Stimulated activated CD4-positive, alpha-beta T cell treated with anti-CD3 and anti-CD28 coated beads, Interleukin-4, amount 100 ng/mL, for 1 hour (primary cell): ENCODE measurements at regions not wholly inside any gene's neighbourhood (a gene's known extent, or its start where the extent isn't known, plus 50 kb on each side); places are given as distances from the start of the nearest gene placed in this dataset.

ENCODE experiments used
- DNase-seq: peaks from one replicate; pipeline ENCODE4 v3.0.0-alpha.2; 2020

DNA sequence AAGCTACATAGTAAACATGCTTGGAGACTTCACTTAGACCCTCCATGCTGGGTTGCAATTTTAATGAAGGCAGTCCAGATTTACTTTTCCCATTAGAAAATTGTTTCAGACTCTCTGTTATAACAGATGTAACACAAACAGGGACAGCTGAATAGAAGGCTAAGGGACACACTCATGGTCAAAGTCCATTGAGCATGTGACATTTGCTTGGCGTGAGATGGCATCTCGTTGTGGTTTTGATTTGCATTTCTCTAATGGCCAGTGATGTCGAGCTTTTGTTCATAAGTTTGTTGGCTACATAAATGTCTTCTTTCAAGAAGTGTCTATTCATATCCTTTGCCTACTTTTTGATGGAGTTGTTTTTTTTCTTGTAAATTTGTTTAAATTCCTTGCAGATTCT is 358.2 kb upstream of the CLNK start:
- DNase-seq: no peak

DNA sequence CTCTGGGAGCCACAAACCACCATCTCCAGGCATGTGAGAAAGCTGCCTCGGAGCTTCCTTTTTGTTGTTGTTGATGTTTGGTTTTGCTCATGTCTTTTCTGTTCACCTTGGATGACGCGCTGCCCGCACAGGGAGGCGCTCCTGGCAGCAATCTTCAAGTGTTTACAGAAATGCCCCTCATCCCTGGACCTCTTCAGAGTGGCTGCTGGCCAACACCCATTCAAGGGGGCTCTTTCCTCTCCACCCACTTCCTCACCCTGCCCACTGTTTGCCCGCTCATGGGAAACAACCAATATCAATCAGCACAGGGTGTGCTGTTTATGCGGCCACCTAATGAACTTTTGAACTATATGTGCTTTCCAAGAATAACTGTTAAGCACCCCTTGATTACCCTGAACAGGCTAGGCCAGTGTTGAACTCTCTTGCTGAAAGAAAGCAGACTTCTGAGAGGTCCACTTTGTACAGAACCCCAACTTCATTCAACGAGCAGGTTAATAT is 355.1 kb upstream of the CLNK start:
- DNase-seq: no peak

DNA sequence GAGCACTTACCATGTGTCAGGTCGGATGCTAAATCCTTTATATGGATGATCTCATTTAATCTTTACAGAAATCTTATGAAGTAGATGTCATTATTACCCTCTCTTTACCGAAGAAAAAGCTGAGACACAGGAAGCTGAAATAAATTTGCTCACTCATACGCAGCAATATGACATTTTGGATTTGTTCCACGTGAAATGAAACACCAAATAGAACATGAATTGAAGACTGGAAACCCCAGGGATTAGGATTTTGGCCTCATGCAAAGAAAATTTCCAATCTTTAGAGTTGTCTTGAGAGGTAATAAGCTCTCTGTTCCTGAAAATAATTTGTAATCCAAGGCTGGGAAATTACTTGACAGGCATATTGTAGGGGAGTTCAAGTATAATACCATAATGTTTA is 354.4 kb upstream of the CLNK start:
- no peak for DNase-seq

DNA sequence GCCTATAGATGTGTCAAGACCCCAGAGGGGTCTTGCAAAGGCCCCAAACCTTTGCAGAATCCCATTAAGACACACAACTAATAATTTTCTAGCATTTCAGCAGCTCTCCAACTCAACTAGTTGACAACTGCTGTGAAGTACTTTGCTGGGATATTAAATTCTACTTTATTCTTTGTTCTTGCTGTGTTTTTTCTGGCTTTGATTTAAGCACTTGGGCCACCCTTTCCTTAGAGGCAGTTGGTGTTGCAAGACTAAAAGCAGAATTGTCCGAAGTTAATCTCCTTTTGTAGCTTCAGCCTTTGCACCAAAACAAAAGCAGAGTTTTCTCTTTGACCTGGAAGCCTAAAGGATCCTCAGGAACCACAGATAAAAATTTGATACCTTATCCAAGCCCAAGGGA is 353.1 kb upstream of the CLNK start:
- DNase-seq: no peak

DNA sequence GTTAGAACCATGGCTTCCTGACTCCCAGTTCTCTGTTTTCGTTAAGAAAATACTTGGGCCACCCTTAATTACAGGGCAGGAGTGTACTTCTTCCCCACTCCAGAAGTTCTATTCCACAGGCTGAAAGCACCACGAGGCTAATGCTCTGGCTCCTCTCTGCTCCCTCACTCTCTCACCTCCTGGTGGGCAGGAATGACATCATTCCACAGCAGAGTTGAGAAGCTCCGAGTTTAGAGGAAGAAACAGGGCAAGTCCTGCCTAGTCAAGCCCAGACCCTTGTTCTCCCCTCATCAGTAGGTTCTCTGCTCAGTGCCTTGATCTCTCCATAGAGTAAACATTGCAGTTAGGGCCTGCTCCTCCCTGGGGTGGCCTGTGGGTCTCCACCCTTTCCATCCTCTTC is 343.8 kb upstream of the CLNK start:
- DNase-seq: no peak

DNA sequence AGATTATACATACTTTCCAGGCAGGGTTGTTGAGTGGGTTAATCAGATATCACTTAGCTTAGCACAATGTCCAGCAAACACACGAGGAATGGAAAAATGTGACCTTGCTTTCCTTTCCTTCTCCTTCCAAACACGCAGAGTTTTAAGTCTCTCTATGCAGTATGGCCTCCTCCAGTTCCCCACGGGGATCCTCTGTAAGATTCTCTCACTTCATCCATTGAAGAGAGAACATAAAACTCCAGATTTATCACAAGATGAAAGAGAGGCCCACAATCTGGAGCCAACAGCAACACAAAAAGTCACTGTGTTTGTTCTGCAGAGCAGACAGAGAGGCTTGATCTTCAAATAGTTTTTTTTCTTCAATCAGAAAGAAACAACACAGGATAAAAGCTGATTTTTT is 336.8 kb upstream of the CLNK start:
- DNase-seq: no peak

DNA sequence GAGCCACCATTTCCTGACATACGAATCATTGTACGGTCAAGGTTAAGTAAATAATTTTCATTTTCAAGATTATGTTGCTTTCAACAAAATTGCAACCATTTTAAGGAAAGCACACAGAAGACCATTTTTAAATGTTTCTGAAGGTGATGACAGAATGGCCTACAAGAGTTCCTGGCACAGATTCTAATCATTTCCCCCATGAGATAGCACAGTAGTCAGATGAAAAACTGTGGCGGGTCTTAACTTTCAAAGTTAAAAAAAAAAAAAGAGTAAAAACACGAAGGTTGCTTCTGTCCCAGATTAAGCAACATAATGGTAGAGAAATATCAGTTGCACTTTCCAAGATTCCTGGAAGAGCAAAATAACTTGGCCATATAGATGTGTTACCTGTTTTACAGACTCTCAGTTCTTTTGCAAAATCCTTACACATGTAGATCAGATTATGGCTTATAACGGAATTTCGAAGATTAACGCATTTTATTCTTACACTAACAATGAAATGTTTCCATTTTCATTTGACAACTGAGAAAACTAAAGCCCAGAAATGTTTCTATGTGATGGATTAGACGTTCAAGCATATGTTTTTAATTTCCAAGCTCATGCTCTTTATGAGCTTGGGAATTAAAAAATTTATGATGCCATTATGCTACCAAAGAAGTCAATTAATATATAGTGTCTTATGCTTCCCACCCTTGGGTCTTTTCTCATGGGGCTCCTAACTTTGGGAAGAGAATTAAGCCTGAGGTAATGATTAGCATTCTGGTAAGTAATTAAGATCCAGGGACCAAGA is 335.1 kb upstream of the CLNK start:
- DNase-seq: no peak

DNA sequence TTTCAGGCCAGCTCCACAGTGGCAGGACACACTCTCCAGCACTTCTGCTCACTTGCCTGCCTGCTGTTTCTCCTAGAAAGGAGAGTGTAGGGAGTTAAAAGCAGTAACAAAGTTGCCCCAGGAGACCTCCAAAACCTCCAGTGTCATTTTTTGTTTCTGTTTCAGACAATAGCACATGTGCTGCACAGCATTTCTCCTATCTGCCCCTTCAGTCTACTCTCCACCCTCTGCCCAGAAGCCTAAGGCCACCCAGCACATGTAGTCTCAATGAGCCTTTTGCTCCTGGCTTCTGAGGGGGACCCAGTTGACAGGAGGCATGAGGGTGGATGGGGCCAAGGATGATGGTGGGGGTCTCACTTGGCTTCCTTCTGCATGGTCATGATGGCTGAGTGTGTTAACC is 329.6 kb upstream of the CLNK start:
- no peak for DNase-seq

DNA sequence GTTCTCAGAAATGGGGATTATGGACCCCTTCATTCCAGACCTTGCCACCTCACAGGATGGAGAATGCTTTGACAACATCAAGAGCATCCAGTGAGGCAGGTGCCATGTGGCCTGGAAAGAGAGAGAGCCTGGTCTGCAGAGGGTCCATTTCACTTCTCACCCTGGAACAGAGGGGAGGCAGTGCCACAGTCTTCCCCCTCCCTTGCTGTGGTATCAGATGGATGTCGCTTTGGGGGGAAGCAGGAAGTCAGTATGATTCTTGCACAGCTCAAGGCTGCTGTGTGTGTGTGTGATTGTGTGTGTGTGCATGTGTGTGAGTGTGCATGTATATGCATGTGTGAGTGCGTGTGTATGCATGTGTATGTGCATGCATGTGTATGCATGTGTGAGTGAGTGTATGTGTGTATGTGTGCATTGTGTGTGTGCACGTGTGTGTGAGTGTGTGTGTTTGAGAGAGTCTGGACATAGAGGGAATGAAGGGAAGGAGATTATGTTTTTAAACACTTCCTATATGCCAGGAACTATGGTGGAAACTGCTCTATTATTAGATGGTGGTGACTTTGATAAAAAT is 328.6 kb upstream of the CLNK start:
- DNase-seq: no peak

DNA sequence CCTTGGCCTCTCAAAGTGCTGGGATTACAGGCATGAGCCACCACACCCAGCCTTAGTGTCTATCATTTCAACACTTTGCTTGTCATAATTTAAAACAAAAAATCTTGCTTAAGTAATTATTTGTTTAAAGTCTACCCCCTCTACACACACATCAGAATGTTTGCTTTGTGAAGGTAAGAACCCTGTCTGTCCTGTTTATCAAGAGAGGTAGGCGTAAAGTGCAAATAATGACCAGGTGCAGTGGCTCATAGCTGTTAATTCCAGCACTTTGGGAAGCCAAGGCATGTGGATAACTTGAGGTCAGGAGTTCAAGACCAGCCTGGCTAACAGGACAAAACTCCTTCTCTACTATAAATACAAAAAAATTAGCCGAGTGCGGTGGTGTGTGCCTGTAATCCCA is 326.7 kb upstream of the CLNK start:
- DNase-seq: no peak

DNA sequence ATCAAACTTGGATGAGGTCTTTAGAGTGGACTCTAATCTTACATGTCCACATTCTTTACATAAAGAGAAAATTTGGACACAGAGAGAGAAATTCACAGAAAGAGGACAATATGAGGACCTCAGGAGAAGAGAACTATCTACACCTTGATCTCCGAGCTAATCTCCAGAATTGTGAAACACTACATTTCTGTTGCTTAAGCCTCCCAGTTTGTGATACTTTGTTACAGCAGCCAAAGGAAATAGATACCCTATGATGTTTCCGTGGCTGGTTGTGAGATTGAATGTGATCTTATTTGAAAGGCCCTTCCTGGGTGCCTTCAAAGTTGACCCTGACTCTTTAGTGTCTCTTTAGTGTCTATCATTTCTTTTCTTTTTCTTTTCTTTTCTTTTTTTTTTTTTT is 326.1 kb upstream of the CLNK start:
- no peak for DNase-seq

DNA sequence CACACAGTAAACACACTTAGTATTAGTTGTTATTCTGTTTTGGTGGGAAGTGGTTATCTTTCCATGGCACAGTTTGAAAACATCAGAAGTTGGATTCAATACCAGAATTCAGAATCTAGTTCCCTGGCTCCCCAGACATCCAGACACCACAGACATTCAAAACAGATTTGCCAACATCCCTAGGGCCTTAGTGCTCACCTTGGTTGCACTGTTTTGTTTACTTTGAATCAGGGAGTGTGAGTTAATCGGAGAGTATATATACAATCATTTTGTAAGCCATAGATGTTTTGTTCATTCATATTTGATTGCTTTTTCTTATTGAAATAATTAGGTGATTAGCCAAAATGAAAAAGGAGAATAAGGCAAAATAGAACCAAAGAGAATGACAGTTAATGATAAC is 324.7 kb upstream of the CLNK start:
- no peak for DNase-seq

DNA sequence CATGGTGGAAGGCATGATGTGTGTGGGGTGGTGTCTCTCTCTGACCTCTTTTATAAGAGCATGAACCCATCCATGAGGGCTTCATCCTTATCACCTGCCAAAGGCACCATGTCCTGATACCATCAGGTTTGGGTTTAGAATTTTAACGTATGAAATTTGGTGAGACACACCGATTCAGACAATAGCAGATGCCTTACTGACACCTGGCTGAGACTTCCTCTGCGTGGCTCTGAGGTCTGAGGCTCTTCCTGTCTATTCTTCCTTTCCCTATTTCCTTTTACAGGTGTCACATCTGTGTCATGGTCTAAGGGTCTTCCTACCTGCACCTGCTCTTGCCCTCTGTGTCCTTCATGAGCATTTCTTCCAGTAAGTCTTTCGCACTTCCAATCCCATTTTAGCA is 320.7 kb upstream of the CLNK start:
- DNase-seq: no peak

DNA sequence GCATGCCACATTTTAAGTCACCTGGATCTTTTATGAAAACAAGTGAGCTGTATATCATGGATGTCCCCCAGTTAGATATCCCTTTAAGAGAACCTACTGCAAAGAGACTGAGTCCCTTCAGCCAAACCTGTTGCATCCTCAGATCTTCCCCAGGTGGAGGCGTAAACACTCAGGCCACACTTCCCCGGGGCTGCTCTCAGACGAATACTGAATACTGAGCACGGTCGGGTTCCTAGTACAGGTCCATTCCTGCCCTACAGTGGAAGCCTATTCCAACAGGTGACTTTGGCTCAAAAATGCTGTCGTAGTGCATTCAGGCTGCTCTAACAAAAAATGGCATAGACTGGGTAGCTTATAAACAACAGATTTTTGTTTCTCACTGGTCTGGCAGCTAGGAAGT is 320.2 kb upstream of the CLNK start:
- no peak for DNase-seq

DNA sequence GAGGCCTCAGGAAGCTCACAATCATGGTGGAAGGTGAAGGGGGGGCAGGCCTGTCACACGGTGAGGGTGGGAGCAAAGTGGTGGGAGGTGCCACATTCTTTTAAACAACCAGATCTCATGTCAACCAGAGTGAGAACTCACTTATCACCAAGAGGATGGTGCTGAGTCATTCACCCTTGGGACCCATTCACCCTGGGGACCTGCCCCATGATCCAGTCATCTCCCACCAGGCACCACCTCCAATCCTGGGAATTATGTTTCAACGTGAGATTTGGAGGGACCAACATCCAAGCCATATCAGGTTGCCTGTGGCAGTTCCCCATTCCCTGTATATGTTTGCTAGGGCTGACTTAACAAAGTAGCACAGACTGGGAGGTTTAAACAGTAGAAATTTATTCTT is 318.4 kb upstream of the CLNK start:
- no peak for DNase-seq

DNA sequence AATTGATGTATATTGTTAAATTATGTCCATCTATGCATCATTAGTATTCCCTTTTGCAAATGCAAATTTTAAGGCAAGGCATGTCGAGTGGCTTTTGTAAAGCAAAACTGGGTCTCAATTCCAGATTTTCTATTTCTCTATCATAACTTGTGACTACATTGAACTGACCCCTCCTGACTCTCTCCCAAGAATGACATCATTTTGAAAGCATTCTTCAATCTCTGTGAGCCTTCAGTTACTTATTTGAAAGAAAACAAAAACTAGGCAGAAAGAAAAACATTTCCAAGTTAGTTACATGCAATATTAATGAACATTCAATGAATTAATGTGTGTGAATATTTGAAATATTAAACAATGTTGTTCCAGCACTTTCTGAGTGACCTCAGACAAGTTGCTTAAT is 314.3 kb upstream of the CLNK start:
- DNase-seq: no peak

DNA sequence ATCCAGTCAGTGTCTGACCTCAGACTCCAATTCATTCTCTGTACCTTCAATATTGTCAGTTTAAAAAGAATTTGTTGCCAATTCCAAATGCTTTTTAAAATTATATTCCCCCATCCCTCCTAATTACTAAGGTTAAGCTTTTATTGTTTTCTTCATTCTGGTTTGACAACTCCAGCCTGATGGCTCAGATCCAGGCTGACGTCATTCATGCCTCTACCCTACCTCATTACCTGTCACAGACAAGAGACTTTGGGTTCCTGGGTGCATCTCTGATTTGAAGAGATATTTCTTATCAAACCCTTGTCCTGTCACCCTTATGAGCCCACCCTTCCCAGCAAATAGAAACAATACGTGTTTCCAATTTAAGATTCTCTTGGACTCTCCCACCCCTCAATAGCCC is 300.2 kb upstream of the CLNK start:
- no peak for DNase-seq

DNA sequence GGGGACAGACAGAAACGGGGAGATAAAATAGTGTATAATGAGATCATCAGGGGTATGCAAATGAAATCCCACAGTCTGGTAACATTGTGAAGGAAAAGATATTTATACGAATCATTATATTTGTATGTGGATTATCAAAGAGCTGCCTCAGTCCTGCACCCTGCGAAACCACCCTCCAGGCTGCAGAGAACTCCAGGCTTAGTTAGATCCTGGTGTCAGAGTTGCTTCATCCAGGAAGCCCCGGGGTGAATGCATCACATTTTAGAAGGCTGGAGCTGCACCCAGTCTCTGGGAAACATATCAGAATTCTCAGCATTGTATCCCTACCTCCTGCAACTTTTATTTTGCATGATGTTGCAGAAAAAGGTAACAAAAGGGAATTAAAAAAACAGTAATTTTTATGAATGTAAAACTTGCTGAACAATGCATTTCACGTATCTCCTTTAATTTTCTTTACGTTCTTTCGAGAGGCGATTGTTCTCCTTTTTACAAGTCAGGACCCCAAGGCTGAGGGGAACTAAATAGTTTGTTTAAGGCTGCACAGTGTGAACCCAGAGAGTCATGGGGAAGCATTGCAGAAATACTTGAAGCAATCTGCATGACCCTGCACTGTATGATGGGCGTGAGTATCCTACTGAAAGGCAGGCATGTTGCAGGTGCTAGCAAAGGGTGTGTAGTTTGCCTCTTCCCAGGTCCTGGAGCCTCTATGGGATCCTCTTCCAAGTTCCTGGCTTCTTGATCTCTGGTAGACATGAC is 299.5 kb upstream of the CLNK start:
- DNase-seq: no peak

DNA sequence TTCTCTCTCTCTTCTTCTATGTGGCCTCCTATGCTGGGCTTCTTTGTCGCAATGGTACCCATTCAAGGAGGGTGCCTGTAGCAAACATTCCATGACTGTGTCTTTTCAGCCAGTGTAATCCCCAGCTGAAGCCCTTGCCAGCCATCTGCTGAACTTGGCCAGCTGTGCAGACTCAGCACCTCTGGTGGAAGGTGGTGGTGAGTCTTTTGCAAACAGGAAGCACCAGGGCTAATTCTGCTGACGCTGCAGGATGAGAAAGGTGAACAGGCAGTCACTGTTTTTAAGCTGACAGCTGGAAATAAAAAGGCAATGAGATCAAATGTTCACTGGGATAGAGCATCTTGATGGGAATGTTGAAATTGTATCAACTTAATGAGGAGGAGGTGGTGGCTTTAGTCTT is 298.7 kb upstream of the CLNK start:
- no peak for DNase-seq

DNA sequence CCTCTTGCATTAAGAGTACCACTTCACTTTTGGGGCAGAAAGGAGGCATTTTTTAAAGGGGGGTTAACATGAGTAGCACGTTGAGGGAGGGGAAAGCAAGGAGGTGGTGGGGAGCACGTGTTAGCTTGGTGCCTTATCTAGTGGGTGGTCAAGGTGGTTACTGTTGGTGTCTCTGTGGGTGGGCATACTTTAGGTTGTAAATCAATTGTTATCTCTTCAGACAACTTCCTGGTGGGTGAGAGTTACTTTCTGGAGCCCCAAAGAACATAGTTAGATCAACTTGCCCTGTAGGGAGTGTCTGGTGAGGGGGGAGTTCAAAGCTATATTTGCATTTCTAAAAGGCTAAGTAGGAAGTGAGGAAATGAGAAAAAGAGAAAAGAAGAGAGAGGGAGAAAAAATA is 297.7 kb upstream of the CLNK start:
- DNase-seq: no peak

DNA sequence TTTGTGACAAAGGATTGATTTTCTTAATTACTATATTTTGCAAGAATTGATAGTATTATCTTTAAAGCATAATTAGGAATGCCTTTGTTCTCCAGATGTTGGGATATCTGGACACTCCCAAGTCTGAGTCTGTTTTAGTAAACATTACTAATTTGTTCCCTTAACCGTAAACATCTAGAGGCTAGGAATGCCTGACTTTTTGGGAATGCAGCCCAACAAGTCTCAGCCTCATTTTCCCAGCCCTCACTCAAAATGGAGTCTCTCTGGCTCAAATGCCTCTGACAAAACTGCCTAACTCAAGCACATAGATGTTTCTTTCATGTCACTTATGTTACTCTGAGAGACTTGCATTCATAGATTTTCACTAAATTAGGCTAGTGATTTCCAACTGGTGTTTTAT is 297.0 kb upstream of the CLNK start:
- DNase-seq: no peak

DNA sequence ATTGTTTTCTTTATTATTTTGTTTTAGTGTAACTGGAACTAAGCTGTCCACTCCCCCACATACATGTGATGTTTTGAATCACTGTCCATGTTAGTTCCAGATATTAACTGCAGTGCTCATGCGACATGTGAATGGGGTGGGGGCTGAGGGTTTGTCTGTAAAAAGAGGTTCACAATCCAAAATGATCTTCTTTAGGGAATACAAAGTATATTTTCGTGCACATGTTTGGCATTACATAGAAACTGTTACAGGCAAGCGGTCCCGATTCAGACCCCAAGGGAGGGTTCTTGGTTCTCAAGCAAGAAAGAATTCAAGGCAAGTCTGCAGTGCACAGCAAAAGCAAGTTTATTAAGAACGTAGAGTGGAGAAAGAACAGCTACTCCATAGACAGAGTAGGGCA is 296.5 kb upstream of the CLNK start:
- DNase-seq: no peak

DNA sequence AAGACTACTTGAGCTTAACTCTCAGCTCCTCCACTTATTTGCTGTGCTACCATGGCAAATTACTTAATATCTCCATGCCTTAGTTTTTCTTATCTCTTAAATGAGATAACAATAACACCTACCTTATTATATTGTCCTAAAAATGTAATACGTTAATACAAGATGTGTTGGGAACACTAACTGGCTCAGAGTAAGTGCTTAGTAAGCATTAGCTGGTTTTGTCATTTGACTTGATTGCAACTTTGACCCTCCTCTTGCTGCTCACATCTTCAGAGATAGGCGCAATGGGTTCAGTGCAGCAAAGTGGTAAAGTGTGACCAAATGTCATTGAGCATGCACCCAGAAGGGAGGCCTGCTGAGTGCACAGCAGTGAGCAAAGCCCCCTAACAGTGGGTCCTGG is 294.5 kb upstream of the CLNK start:
- DNase-seq: no peak

DNA sequence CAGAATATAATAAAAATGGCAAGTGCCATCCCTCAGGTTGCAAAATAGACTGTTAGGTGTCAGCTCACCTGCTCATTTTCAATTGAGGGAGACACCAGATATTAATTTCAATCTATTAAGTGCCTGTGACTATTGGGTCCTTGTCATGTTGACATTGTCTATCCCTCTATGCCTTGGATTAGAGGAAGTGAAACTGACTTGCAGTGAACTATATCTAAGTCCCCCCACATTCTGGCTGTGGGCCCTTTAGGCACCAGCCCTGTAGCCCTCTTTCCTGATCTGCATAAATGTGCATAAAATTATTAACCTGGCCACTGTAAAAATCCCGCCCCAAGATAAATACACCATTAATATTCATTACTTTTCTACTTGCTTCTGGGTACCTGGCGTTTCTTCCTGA is 293.0 kb upstream of the CLNK start:
- DNase-seq: no peak
